DMS 273 treated with DMSO at 0.1 percent for 48 hours (cell line): ENCODE measurements at regions not wholly inside any gene's neighbourhood (a gene's known extent, or its start where the extent isn't known, plus 50 kb on each side); places are given as distances from the start of the nearest gene placed in this dataset.
A peak's percentile ranks its signal among the peaks of the same experiment; 100 is the strongest.
"Not testable (repeated sequence)": the region's sequence is repeated elsewhere in the genome, so short reads cannot be mapped to it uniquely, and the experiment has no call there.

Source experiments
- DNase-seq: peaks from one replicate; lab custom pipeline; 2025; lab: John Stamatoyannopoulos, UW

GRCh38 chr6:159642995-159643394, 50.0 kb downstream of the SOD2 start:
- no peak for DNase-seq

GRCh38 chr6:159642481-159642880, 50.6 kb downstream of the SOD2 start:
- no peak for DNase-seq

DNA sequence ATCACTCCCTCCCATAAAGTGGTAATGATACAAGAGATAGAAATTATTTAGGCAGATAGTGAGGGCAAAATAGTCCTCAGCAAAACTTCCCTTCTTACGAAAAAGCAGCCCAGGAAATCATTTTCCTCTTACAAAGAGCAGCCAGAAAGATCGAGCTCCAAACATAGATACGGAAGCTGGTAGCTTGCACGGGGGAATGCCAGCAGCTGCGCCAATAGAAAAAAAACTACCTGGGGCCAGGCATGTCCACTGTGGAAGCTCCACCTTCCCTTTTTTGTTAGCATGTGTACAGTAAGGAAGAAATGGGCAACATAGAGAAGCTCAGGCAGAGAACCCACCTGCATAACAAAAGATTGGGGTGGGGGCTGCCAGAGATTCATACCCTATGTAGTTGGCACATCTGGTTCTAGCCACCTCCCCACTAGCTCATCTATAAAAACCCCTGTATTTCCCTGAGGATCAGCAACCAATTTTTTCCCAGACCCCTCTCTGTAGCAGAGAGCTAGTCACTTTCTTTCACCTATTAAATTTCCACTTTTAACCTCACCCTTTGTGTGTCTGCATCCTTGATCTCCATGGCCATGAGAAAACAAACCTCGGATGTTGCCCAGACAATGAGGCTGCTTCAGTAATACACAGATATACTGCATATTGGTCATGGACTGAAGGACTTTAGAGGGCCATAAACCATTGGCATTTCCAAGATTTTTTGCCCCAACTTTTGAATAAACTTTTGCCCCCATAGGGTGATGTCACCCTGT, 52.1 kb downstream of the SOD2 start:
- DNase-seq, result no peak

DNA sequence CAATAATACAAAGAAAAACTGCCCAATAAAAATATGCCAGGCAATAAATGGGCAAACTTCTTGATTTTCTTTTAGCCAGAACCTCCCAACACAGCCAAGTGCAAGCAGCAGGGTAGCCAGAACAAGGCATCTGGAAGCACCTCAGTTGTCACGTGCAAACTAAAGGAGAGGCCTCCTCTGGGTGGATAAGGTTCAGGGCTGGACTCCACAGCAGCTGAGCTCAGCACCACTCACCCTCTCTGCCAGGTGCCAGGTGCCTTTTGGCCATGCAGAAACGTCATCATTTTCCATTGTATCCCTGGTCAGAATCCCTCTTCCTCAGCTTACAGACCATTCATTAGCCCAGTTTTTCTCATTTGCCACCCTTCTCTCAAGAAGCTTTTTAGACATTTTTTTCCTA, 52.7 kb downstream of the SOD2 start:
- no peak for DNase-seq

- DNase-seq, result no peak
These were observed 53.3 kb downstream of the SOD2 start for GRCh38 chr6:159639721-159640120.

- DNase-seq, result no peak
These were observed 59.8 kb downstream of the SOD2 start for GRCh38 chr6:159633196-159633595.

- no peak for DNase-seq
These were observed 61.2 kb downstream of the SOD2 start for GRCh38 chr6:159631886-159632285.

DNA sequence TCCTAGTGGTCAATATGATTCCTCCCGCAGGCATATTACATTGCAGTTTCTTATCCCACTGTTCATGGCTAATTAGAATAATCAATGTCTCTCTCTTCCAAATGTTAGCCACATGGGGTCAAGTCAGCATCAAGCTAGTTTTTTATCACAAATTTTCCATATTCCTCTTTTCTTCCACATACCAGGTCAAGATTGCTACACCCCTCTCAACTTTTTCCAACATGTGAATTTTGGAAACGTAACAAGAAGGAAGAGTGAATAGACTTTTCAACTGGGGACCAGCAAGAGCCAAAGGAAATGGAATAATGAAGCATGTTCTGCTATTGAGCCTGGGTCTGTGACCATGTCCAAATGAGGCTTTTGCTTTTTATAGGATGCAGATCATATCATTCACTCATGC, 65.1 kb downstream of the SOD2 start:
- DNase-seq, result no peak

- not testable (repeated sequence) for DNase-seq
These were observed 66.5 kb downstream of the SOD2 start for GRCh38 chr6:159626506-159626905.

DNA sequence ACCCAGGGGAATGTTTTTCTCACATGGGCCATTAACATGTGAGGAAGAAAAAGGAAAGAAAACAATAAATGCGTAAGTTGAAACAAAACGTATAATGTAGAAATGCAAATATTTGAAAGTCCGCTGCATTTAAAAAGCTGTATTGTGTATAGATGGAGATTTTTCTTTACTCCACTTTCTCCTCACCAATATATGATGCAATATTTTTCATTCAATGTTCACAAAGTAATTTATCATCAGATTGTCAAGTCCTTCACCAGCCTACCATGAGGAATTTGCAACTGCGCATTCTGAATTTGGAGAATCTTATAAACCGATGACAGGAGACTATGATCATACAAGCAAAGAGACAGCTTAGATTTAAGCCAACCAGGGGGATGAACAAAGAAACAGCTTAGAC, 69.9 kb downstream of the SOD2 start:
- DNase-seq, result no peak

GRCh38 chr6:159620947-159621346, 72.1 kb downstream of the SOD2 start:
- DNase-seq, result no peak

- DNase-seq, result no peak
These were observed 75.6 kb downstream of the SOD2 start for GRCh38 chr6:159617444-159617843.

- peak; percentile 84 for DNase-seq
These were observed 76.6 kb downstream of the SOD2 start for GRCh38 chr6:159616456-159616855.

DNA sequence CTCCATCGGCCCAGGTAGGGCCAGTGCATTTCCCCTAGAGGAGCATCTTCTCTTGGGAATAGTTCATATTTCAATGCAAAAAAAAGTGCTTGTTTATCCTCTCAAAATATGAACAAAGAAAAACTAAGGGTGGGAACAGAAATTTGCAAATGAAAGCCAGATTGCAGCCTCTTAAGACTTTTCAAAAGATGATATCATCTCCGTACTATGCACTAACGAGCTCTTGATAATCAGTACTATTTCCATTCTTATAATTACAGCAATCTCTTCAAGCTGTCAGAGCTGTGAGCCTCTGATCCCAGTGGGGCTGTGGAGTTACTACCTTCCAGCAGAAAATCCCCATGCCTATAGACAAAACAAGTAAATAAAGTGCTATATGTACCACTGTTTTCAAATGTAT, 77.1 kb downstream of the SOD2 start:
- peak; percentile 45 for DNase-seq

DNA sequence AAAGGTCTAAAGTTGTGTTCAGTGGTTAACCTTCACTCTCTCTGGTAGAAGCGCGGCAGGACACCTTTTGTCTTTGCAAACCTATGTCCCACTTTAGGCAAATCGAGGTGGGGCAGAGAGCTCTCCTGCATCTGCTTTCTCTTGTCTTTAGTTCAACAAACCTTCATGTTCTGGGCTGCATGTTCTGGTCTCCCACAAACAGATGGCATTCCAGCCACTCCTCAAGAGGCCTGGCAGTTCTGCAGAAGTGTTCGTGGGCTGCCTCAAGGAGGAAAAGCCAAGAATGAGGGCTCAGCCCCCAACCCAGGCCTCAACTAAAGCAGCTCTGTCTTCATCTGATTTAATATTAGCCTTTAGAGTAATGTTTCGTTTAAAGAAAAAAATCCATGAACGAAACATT, 82.2 kb downstream of the SOD2 start:
- no peak for DNase-seq

GRCh38 chr6:159609652-159610178, 83.3 kb downstream of the SOD2 start:
- no peak for DNase-seq

DNA sequence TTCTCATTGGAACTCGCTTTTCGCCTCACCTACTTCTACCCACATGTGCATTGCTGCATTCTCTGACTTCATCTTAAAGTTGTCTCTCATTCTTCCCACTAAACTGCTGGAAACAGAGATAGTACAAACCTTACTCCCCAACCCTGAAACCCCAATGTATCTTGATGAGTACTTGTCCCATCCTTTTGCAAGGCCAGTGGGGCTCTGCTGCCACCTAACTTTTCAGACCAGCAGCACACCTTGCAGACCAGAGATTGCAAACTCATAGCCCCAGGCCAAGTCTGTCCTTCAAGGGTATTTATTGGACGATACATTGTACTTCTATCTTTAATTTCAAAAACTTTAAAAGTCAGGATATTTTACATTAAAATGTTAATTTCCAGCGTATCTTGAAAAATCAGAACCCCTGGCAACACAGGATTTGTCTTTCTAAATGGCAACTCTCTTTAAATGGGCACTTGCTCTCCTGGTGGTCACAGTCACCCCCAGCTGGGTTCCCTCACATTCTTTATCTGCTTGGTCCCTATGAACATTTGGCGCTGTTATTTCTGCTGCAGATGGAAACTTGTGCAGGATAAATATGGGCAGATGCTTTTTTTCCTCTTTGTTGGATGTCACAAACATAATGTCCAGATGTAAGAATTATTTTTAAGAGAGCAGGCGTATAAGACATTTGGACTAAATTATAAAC, 83.9 kb downstream of the SOD2 start:
- no peak for DNase-seq

DNA sequence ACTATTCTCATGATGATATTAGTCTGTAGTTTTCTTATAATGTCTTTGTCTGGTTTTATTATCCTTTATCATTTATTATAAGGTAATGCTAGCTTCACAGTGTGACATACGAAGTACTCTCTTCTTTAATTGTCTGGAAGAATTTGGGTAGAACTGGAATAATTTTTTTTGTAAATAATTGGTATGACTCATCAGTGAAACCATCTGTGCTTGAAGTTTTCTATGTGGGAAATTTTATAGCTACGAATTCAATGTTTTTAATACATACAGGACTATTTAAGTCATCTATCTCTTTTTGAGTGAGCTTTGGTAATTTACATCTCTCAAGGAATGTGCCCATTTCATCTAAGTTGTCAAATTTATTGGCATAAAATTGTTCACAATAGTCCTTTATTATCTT, 86.3 kb downstream of the SOD2 start:
- DNase-seq, result no peak

GRCh38 chr6:159604443-159604956, 88.5 kb downstream of the SOD2 start:
- DNase-seq, result no peak

GRCh38 chr6:159602431-159603041, 90.5 kb downstream of the SOD2 start:
- DNase-seq, result no peak

- DNase-seq, result no peak
These were observed 91.8 kb downstream of the SOD2 start for GRCh38 chr6:159601211-159601610.

GRCh38 chr6:159595173-159595572, 97.9 kb downstream of the SOD2 start:
- DNase-seq, result no peak

- DNase-seq, result no peak
These were observed 98.3 kb downstream of the SOD2 start for GRCh38 chr6:159594750-159595117.
